ENCODE measurements at regions not wholly inside any gene's neighbourhood (a gene's known extent, or its start where the extent isn't known, plus 50 kb on each side); places are given as distances from the start of the nearest gene placed in this dataset.

GRCh38 chr12:60398547-60398946, 802.7 kb downstream of the SLC16A7 start:
- TF ChIP-seq CTCF (IDR thresholded peaks at IDR 0.05), result no peak
- TF ChIP-seq POLR2A (IDR thresholded peaks at IDR 0.05), result no peak
- no peak for TF ChIP-seq EP300 (IDR thresholded peaks at IDR 0.05)
